GM21360 (cell line): ENCODE measurements at regions not wholly inside any gene's neighbourhood (a gene's known extent, or its start where the extent isn't known, plus 50 kb on each side); places are given as distances from the start of the nearest gene placed in this dataset.
"Not testable (repeated sequence)": the region's sequence is repeated elsewhere in the genome, so short reads cannot be mapped to it uniquely, and the experiment has no call there.

Experiments used
- ATAC-seq: cut with Tn5 transposase; IDR thresholded peaks from one replicate; pipeline ENCODE4 v1.9.1; 2021; ENCODE audit warnings: mild to moderate bottlenecking, moderate library complexity; ENCODE audit not compliant: unreplicated experiment

DNA sequence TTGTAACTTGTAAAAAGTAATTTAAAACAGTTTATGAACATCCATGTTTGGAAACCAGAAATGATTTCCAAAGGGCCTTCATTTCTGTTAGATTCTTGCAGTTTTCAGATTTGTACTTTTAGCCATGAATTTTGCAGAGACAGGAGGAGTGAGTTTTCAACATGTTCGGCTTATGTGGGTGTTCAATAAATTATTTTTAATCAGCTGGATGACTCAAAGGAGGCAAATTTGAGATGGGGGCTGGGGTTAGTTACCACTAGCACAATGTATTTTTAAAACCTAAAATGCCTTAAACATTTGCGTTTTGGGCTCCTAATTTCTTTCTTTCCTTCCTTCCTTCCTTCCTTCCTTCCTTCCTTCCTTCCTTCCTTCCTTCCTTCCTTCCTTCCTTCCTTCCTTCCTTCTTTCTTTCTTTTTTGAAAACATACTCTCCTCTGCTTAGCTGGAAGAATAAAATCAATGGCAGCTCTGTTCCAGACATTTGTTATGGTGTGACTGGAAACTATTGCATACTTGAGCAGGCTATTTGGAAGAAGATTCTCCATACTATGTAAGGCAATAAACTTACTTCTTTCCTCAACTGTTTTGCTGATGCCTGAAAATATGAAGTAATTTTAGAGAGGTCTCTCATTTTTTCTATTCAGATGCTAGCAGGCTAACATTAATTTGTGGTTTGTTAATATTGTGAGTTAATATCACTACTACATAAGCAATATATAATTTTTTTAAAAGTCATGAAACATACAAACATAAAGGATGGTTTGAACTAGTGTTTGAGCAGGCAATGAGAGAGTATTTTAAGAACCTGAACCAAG is 394.4 kb downstream of the NYAP2 start:
- ATAC-seq, result no peak

DNA sequence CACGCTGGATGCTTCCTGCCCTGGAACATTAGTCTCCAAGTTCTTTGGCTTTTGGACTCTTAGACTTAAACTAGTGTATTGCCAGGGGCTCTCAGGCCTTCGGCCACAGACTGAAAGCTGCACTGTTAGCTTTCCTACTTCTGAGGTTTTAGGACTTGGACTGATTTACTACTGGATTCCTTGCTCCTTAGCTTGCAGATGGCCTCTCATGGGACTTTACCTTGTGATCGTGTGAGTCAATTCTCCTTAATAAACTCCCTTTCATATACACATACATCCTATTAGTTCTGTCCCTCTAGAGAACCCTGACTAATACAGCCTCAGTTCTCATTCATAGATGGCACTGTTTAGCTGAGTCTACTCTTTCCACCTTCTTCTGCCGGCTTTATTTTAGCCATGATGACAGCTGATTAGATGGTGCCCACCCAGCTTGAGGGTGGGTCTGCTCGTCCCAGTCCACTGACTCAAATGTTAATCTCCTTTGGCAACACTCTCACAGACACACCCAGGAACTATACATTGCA is 389.1 kb downstream of the NYAP2 start:
- no peak for ATAC-seq

DNA sequence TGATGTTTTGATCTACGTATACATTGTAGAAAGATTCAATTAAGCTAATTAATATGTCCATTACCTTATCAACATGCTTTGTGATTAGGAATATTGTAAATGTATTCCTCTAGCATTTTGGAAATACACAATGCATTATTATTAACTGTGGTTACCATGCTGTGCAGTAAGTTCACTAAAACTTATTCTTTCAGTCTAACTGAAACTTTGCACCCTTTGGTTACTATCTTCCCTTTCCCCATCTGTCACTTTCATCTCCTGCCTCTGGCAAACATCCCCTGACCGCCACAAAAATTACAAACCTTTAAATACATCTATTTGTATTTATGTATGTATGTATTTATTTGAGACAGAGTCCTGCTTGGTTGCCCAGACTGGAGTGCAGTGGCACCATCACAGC is 388.0 kb downstream of the NYAP2 start:
- ATAC-seq, result no peak

DNA sequence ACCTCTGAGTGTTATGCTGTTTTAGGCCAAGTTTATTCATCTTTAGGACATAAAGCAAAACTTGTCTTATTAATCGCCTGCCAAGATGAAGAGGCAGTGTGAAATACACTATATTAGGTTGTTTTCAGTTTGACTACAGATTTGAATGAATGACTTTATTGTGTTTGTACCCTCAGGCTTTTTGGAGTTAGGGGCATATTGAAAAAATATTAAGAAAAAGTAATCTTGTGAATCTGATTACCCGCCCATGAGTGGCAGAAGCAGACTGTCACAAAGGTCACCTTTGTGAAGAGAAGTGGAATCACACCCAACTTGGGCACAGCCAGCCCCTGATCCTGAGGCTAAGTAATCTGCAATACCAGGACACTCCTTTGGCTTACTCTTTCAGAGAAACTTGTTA is 382.5 kb downstream of the NYAP2 start:
- no peak for ATAC-seq

DNA sequence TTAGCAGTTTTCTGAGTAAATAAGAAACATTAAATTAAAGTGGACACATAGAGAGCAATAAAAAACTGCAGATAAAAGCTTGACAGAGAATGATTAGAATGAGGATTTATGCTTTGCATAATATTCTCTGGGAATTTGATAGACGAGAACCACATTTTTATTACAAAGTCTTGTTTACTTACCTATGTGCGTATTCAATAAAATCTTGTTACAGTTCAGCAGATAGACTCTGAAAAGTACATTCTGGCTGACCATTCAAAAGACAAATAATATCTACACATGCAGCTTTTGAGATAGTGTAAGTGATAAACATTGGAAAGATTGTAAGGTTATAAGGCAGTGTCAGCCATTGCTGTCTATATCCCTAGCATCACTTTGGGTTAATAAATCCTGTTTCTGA is 381.6 kb downstream of the NYAP2 start:
- no peak for ATAC-seq

DNA sequence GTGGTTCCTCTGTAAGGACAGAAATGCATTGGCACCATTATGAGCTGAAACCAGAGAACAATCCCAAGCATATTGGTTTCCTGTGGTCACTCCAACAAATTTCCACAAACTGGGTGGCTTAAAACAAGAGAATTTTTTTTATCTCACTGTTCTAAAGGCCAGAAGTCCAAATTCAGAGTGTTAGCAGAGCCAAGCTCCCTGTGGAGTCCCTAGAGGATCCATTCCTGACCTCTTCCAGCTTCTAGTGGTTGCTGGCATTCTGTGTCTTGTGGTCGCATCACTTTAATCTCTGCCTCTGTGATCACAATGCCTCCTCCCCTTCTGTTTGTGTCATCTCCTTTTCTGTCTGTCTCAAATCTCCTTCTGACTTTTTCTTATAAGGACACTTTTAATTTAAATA is 380.3 kb downstream of the NYAP2 start:
- no peak for ATAC-seq

DNA sequence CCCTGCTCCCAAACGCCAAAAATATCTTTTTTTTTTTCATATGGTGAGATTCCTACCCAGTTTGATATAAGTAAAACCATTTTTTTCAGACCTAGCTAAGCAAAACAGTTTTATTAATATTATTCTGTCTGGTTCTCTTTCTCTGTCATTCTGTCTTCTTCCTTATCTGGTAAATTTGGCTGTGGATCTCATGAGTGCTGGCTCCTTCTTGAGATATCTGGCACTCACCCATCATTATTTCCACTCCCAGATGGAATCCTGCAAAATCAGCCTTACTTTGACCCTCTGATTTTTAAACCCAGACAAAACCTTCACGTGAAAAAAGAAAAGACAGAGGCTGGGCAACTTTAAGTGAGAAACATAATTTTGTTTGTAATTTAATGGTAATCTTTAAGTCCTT is 373.6 kb downstream of the NYAP2 start:
- ATAC-seq, result no peak

DNA sequence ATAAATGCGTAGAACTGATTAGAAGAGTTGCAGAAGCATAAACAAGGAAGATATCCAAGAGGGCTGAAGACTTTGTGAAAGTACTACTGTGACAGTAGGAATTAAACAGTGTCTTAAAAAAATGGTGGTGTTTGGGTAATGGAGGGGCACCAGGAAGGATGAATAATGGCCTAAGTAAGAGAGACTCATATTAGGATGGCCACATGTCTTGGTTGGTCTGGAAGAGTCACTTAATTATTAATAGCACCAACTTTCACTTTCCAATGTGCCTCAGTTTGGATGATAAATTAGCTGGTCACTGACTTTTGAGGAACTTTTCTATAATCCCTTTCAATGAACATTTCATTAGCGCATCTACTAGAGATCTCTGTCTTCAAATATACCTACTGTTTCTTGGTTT is 372.2 kb downstream of the NYAP2 start:
- no peak for ATAC-seq

DNA sequence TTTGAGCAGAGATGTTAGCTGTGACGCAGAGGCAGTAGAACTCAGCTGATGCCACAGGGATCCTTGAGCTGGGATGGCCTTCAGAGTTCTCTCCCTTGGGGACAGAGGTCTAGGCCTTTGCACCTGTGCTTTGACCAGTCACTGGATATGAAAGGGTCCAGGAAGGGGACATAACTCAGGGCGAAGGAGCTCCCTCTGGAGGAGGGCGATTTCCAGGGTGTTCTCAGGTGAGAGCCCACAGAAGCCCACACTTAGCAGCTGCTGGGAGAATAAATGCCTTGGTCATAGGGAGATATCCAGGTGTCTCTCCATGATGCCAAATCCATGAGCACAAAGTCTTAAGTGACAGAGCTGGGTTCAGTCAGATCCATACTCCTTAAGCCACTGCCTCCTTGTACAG is 369.2 kb downstream of the NYAP2 start:
- ATAC-seq, result no peak

DNA sequence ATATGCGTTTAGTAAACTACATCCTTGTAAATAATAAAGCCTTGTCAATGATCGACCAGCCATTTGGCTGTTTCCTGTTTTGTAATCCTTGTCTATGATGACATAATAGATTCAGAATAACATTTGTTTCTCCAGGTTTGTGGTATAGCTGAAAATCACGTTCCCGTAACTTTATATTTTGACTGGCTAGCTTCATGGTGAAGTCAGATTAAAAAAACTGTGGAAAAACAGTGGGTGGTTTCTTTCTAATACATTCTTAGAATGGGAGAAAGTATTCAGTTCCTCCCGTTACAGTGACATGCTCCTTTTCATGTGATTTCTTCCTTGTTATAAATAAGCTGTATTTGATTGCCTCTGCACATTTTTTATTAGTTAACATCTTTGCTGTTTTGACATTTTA is 366.9 kb downstream of the NYAP2 start:
- no peak for ATAC-seq

DNA sequence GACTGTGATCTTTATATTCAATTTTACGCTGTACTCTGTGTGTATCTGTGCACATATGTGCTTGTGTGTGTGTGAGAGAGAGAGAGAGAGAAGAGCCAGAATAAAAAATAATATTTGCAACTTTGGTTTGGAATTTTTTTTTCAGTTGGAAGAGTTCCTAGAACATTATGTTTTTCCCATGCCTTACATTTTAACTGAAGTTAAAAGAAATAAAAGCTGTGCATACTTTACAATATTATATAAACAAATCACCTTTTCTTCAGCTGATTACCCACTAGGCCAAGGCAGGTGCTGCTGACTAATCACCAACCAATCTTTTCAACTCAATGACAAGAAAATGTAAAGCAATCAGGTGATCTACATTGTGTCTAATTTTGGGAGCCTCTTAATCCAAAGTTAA is 366.3 kb downstream of the NYAP2 start:
- no peak for ATAC-seq

DNA sequence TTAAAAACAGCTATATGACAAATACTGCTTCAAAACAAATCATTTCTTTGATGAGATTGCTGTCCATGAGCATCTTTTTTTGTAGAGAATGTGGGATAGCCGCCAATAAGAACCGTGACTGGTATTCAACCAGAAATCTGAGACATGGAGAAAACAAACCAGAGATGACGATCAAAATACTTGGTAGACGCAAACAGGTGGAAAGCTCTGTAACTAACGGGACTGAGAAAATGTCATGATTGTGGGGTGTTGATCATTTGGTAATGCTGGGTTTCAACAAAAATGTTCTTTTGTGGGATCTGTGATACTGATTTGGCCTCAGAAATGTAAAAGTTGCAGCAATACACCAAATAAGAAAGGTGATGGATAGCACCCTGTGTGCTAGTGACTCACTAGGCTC is 364.8 kb downstream of the NYAP2 start:
- ATAC-seq, result no peak

DNA sequence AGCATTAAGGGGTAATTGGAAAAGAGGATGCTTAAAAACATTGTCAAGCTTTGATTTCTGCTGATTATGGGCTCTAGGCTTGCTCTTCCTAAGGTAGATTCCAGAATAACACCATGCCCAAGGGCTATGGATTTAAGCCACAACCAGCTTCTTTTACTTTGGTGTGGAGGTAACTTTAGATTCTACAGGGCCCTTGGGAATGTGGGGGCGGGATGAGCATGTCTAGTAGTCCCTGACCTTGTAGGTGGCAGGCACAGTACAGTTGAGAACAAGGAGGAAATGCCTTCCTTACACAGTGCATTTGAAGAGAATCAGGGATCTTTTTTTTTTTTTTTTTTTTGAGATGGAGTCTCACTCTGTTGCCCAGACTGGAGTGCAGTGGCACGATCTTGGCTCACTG is 364.2 kb downstream of the NYAP2 start:
- no peak for ATAC-seq

DNA sequence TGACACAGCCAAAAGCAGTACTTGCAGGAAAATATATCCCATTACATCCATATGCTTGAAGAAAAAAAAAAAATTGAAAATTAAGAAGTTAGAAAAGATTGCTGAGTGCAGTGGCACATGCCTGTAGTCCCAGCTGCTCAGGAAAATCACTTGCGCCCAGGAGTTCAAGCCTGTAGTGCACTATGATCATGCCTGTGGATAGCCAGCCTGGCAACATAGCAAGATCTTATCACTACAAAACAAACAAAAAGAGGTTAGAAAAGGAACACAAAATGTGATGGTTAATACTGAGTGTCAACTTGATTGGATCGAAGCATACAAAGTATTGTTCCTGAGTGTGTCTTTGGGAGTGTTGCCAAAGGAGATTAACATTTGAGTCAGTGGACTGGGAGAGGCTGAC is 361.9 kb downstream of the NYAP2 start:
- no peak for ATAC-seq

DNA sequence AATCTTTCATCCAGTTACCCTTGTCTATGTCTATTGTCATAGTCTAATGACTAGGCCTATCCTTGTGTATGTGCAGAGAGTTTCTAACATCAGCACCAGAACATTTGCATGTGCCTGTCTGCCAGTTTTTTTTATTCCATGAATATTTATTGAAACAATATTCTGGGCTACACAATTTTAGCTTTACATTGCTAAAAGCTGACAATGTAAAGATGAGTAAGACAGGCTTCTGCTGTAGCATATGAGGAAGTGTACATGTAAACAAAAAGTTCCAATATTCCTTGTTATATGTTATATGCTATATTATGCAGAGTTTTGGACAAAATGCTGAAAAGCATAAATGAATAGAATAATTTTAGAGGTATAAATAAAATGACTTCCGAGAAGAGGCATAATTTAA is 357.7 kb downstream of the NYAP2 start:
- ATAC-seq, result no peak

DNA sequence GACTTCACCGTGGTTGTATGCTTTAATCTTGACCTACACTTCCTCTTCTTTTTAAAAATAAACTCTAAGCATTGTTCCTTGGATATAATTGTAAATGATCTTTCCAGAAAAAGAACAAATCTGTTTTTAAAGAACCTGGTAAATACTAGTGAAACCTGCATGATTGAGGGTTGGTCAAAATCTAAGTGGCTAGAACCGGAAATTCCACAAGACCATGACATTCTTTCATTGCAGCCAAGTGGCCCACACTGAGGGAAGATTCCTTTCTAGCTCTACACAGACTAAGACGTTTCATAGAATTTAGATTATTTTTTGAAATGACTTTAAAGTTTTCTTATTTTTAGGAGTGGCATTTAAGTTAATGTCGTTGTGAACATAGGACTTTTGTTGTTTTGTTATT is 356.7 kb downstream of the NYAP2 start:
- ATAC-seq, result no peak

DNA sequence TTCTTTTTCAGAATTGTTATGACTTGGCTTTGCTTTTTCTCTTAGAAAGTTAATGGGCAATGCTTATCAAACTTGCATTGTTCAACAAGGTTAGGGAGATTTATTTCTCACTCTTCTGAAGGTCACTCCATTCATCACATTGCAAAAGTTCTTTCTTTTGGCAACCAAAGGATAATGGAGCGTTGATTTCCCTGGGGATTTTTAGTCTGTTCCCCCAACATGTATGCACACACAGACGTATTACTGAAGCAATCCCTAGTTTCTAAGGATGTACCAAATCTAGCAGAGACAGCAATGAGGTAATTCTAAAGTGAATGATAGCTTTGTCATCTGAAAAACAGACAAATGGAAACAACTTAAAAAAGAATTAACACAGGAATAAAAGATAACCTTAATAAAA is 349.1 kb downstream of the NYAP2 start:
- ATAC-seq, result no peak

DNA sequence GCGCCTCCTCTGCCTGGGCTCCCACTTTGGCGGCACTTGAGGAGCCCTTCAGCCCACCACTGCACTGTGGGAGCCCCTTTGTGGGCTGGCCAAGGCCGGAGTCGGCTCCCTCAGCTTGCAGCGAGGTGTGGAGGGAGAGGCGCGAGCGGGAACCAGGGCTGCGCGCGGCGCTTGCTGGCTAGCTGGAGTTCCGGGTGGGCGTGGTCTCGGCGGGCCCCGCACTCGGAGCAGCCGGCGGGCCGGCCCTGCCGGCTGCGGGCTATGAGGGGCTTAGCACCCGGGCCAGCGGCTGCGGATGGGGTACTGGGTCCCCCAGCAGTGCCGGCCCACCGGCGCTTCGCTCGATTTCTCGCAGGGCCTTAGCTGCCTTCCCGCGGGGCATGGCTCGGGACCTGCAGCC is 344.5 kb downstream of the NYAP2 start:
- not testable (repeated sequence) for ATAC-seq

DNA sequence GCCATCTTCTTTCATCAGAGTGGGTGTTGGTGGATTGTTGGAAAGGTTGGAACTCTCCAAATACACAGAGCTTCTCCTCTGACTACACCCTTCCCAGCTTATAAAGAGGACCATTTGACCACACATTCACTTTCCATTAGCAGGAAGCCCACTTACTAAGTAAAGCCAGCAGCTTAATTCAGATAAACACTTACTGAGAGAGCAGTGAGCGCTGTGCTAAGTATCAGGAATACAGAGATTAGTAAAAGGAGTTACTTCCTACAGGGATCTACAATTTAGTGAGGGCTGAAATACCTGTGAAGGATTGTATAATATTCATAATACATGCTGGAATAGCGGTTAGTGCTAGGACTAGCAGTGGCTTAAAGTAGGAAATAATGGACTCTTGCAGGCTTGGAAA is 343.0 kb downstream of the NYAP2 start:
- no peak for ATAC-seq

DNA sequence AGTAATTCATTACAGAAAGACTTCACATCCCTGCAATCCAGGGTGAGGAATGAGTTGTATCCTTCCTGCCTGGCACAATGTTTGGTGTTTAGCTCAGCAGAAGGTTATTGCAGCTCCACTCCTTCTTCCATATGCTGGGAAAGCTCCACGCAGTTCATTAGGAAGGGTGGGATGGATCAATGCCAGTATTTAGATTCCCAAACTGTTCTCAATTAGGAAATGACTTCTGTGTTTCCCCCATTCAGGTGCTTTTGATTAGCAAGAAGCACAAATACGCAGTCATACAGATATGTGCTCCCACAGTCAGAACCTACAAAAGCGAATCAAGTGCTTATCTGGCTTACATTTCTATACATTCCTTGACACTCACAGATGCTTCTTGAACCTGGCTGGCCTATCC is 340.6 kb downstream of the NYAP2 start:
- no peak for ATAC-seq

DNA sequence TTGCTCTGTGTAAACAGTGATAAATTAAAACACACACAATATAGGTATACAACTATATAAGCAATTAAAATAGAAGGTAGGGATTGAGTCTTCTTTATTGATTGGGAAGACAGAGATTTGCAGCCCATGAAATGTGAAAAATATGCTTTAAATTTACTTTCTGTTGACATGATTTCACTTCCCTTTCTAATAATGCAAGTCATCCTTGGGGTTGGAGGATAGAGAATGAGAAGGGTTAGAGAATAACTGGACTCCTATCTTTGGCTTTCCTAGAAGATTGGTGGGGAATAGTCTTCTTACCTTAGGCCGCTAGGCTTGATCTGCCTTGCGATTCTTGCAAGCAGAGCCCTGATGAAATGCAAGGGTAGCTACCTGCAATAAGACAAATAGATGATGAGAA is 339.8 kb downstream of the NYAP2 start:
- no peak for ATAC-seq

DNA sequence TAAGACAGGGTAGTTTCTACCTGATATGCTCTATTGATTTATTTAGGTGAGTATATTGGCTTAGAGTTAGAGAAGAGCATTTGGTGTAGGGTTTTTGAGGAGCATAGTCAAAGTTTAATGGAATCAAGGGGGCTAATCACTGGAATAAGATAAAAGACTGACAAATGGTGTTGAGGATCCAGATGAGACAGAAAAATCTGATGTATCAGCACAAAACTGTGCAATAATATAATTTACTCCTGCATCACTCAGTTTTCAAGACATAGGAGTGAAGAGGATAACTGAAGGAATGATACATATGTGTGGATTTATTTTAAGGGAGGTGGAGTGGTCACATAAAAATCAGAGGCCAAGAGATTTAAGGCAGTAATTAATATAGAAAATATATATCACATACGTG is 339.2 kb downstream of the NYAP2 start:
- no peak for ATAC-seq

DNA sequence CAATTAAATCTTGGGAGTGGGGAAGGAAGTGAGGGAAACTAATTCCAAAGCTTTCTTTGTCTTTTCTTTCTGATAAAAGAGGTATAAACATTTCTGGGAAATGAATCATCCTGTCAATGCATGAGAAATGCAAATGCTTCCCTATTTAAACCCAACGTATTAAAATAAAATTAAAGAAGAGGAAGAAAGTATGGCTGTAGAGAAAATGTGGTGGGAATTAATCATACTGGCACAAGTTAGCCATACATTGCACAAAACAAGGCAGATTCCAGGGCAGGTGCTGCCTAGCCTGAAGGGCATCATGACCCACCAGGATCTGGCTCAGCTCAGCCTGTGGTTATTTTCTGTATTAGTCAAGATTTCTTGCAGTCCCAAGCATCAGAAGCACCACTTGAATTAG is 338.0 kb downstream of the NYAP2 start:
- no peak for ATAC-seq
